ENCODE measurements at regions not wholly inside any gene's neighbourhood (a gene's known extent, or its start where the extent isn't known, plus 50 kb on each side); places are given as distances from the start of the nearest gene placed in this dataset.

GRCh38 chr17:33980193-33980592 lies 274.9 kb upstream of the CCL2 start:
- no peak for DNase-seq (ENCODE audit: low spot score)
- no peak for TF ChIP-seq CTCF (IDR thresholded peaks at IDR 0.05; ENCODE audit: extremely low read depth, missing control alignments)

GRCh38 chr17:33981711-33982601 lies 273.1 kb upstream of the CCL2 start:
- TF ChIP-seq CTCF (IDR thresholded peaks at IDR 0.05; ENCODE audit: extremely low read depth, missing control alignments): no peak
- no peak for DNase-seq (ENCODE audit: low spot score)

GRCh38 chr17:33982909-33983308 lies 272.2 kb upstream of the CCL2 start:
- no peak for TF ChIP-seq CTCF (IDR thresholded peaks at IDR 0.05; ENCODE audit: extremely low read depth, missing control alignments)
- DNase-seq (ENCODE audit: low spot score): no peak

GRCh38 chr17:33983824-33984574 lies 271.1 kb upstream of the CCL2 start:
- no peak for TF ChIP-seq CTCF (IDR thresholded peaks at IDR 0.05; ENCODE audit: extremely low read depth, missing control alignments)
- DNase-seq (ENCODE audit: low spot score): no peak

- DNase-seq (ENCODE audit: low spot score): no peak
- no peak for TF ChIP-seq CTCF (IDR thresholded peaks at IDR 0.05; ENCODE audit: extremely low read depth, missing control alignments)
These were observed 269.0 kb upstream of the CCL2 start for GRCh38 chr17:33986088-33986487.

GRCh38 chr17:33986566-33986965 lies 268.5 kb upstream of the CCL2 start:
- TF ChIP-seq CTCF (IDR thresholded peaks at IDR 0.05; ENCODE audit: extremely low read depth, missing control alignments): no peak
- DNase-seq (ENCODE audit: low spot score): no peak

GRCh38 chr17:33987162-33987561 lies 267.9 kb upstream of the CCL2 start:
- TF ChIP-seq CTCF (IDR thresholded peaks at IDR 0.05; ENCODE audit: extremely low read depth, missing control alignments): no peak
- no peak for DNase-seq (ENCODE audit: low spot score)
